GM12878 (cell line): ENCODE measurements at regions not wholly inside any gene's neighbourhood (a gene's known extent, or its start where the extent isn't known, plus 50 kb on each side); places are given as distances from the start of the nearest gene placed in this dataset.

Experiments
- ATAC-seq: fragments of 200-7000 bp; cut with Tn5 transposase; 3 replicates; pipeline ENCODE4 v1.9.1; 2020; ENCODE audit warnings: mild to moderate bottlenecking, moderate library complexity
- BruUV-seq: library from RNA; stranded (reverse); fragments of 400-500 nt; replicated peaks from 2 replicates; lab custom pipeline; 2021; lab: Mats Ljungman, UMichigan
- CTCF ChIA-PET: fragments of 300-600 bp; sonication (Branson Sonifier 250); formaldehyde crosslinking; extraction: SDS; loops from one replicate; lab custom pipeline; 2021; ENCODE audit warnings: inconsistent platforms; lab: Yijun Ruan, JAX
- POLR2A ChIA-PET: fragments of 350-600 bp; formaldehyde crosslinking; extraction: SDS; loops from one replicate; lab custom pipeline; 2021; ENCODE audit warnings: inconsistent platforms; lab: Charles Lee
- RAD21 ChIA-PET: fragments of 300-600 bp; sonication (Branson Sonifier 250); formaldehyde crosslinking; loops from one replicate; lab custom pipeline; 2023; ENCODE audit warnings: antibody characterized with exemption; ENCODE audit not compliant: unreplicated experiment; lab: Charles Lee
- SMC1A ChIA-PET: fragments of 300-600 bp; sonication (Branson Sonifier 250); formaldehyde crosslinking; loops from one replicate; lab custom pipeline; 2023; ENCODE audit not compliant: unreplicated experiment, uncharacterized antibody; lab: Charles Lee
- DNase-seq: peaks from one replicate; pipeline ENCODE4 v3.0.0-alpha.2; 2011; ENCODE audit warnings: low read depth, low spot score
- FAIRE-seq: peaks from 3 replicates; lab custom pipeline; 2011; peaks lifted over from hg19 to GRCh38; lab: Jason Lieb, UNC
- H2AFZ ChIP-seq: 2 replicates; pipeline ENCODE4 v1.6.0; 2011; ENCODE audit warnings: low read depth, low read length, control low read depth; ENCODE audit not compliant: control insufficient read depth
- H3K27ac ChIP-seq: 2 replicates; pipeline ENCODE4 v1.5.1; 2011; ENCODE audit warnings: control low read depth; ENCODE audit not compliant: control insufficient read depth, insufficient read depth
- H3K27me3 ChIP-seq, 2 experiments: replicated peaks in 1 of 2; 2 replicates each; pipeline versions ENCODE4 v1.6.0 to v1.6.1; 2011; ENCODE audit warnings: low read length in 1 of 2; ENCODE audit not compliant: control insufficient read depth in 2 of 2, insufficient read depth in 2 of 2
- H3K36me3 ChIP-seq, 2 experiments: 2 replicates each; pipeline ENCODE4 v1.5.1; 2011; ENCODE audit warnings: low read length in 1 of 2; ENCODE audit not compliant: control insufficient read depth in 2 of 2, insufficient read depth in 2 of 2
- H3K4me1 ChIP-seq: 2 replicates; pipeline ENCODE4 v1.6.1; 2011; ENCODE audit warnings: mild to moderate bottlenecking, low read length, moderate library complexity, mixed read lengths; ENCODE audit not compliant: control insufficient read depth, insufficient read depth
- H3K4me2 ChIP-seq: 2 replicates; pipeline ENCODE4 v1.6.0; 2011; ENCODE audit warnings: control low read depth; ENCODE audit not compliant: control insufficient read depth, insufficient read depth
- H3K4me3 ChIP-seq: fragments of 200-600 bp; sonication (generic); 2 replicates; pipeline ENCODE4 v1.5.1; 2016
- H3K79me2 ChIP-seq: 2 replicates; pipeline ENCODE4 v1.6.0; 2011; ENCODE audit warnings: low read length; ENCODE audit not compliant: control insufficient read depth, insufficient read depth
- H3K9ac ChIP-seq: 2 replicates; pipeline ENCODE4 v1.8.0; 2011; ENCODE audit warnings: low read length, control low read depth, mixed read lengths; ENCODE audit not compliant: control insufficient read depth, insufficient read depth
- H3K9me3 ChIP-seq: replicated peaks from 3 replicates; pipeline ENCODE4 v1.5.1; 2011; ENCODE audit warnings: mild to moderate bottlenecking, low read length; ENCODE audit not compliant: control insufficient read depth, insufficient read depth
- H4K20me1 ChIP-seq: 2 replicates; pipeline ENCODE4 v1.6.0; 2011; ENCODE audit not compliant: control insufficient read depth, insufficient read depth
- BMI1 ChIP-seq: fragments of 450-650 bp; IDR thresholded peaks from 2 replicates; pipeline ENCODE4 v1.6.1; 2016; ENCODE audit warnings: mild to moderate bottlenecking, moderate library complexity, borderline replicate concordance
- CBFB ChIP-seq: IDR thresholded peaks from 2 replicates; pipeline ENCODE4 v1.6.1; 2016; ENCODE audit warnings: antibody characterized with exemption, low read depth
- CHD1 ChIP-seq: IDR thresholded peaks from 2 replicates; pipeline ENCODE4 v1.6.1; 2012; ENCODE audit warnings: low read depth, low read length, improper control_type of control experiment
- CTCF ChIP-seq, 3 experiments: IDR thresholded peaks in 2 of 3; conservative IDR thresholded peaks in 1 of 3; 2 replicates each; pipeline ENCODE4 v1.5.1; 2011; ENCODE audit warnings: low read depth in 3 of 3, low read length in 3 of 3, mild to moderate bottlenecking in 3 of 3, control low read depth in 2 of 3, moderate library complexity in 2 of 3, inconsistent platforms in 1 of 3, mixed read lengths in 1 of 3; ENCODE audit not compliant: control insufficient read depth in 2 of 3, insufficient read depth in 1 of 3; ENCODE audit errors: extremely low read depth in 1 of 3
- CUX1 ChIP-seq: IDR thresholded peaks from 2 replicates; pipeline ENCODE4 v1.6.1; 2012; ENCODE audit warnings: improper control_type of control experiment, low read depth, low read length; ENCODE audit not compliant: insufficient replicate concordance
- FOXM1 ChIP-seq: IDR thresholded peaks from 2 replicates; pipeline ENCODE4 v1.6.1; 2012; ENCODE audit warnings: low read depth, mild to moderate bottlenecking, inconsistent platforms, low read length, moderate library complexity
- HDAC2 ChIP-seq: fragments of 200-600 bp; sonication (generic); IDR thresholded peaks from 2 replicates; pipeline ENCODE4 v1.6.1; 2017
- MLLT1 ChIP-seq: fragments of 450-650 bp; IDR thresholded peaks from 2 replicates; pipeline ENCODE4 v1.6.1; 2016; ENCODE audit warnings: mild to moderate bottlenecking
- NFYB ChIP-seq: IDR thresholded peaks from 2 replicates; pipeline ENCODE4 v1.6.1; 2011; ENCODE audit warnings: low read depth, mild to moderate bottlenecking, low read length, improper control_type of control experiment, moderate library complexity; ENCODE audit not compliant: insufficient read depth
- NR2C1 ChIP-seq: fragments of 450-650 bp; IDR thresholded peaks from 2 replicates; pipeline ENCODE4 v1.6.1; 2017; ENCODE audit warnings: antibody characterized with exemption, mild to moderate bottlenecking, moderate library complexity
- RAD21 ChIP-seq: IDR thresholded peaks from 2 replicates; pipeline ENCODE4 v1.6.1; 2011; ENCODE audit warnings: mild to moderate bottlenecking, low read depth, low read length, moderate library complexity; ENCODE audit not compliant: insufficient read depth
- RELB ChIP-seq: fragments of 450-650 bp; IDR thresholded peaks from 2 replicates; pipeline ENCODE4 v1.6.1; 2017; ENCODE audit warnings: low read depth, mild to moderate bottlenecking, moderate library complexity
- SMARCA5 ChIP-seq: fragments of 450-650 bp; IDR thresholded peaks from 2 replicates; pipeline ENCODE4 v1.6.1; 2017; ENCODE audit warnings: mild to moderate bottlenecking
- TCF3 ChIP-seq: IDR thresholded peaks from 2 replicates; pipeline ENCODE4 v1.6.1; 2012; ENCODE audit warnings: low read depth, mild to moderate bottlenecking, low read length, borderline replicate concordance; ENCODE audit not compliant: insufficient read depth
- ZNF622 ChIP-seq: fragments of 450-650 bp; IDR thresholded peaks from 2 replicates; pipeline ENCODE4 v1.6.1; 2017; ENCODE audit warnings: mild to moderate bottlenecking, inconsistent platforms
- WGBS: methylation state at CpG from one replicate; pipeline ENCODE4 v1.1.6; 2016; ENCODE audit warnings: low lambda C conversion rate; ENCODE audit not compliant: insufficient replicate concordance, insufficient coverage; ENCODE audit errors: missing lambda C conversion rate; 5-methylcytosine and 5-hydroxymethylcytosine counted together
- in situ Hi-C: fragments of 300-500 bp; cut with MboI; formaldehyde crosslinking; loops from 9 replicates; pipeline ENCODE4 v1.14.3; 2018; ENCODE audit warnings: mixed read lengths
- intact Hi-C: fragments of 100-400 bp; cut with micrococcal nuclease; formaldehyde crosslinking; loops from one replicate; pipeline ENCODE4 v1.14.2; 2022; ENCODE audit not compliant: unreplicated experiment

GRCh38 chr13:106873810-106874209, 305.9 kb upstream of the ARGLU1 start:
- Histone ChIP-seq H3K79me2 (no peaks in the 10 kb centered on the region), H2AFZ (no peak overlapping the region), H3K4me3 (no peak overlapping the region), H3K36me3 (no peaks in the 10 kb centered on the region), H3K4me1 (no peaks in the 10 kb centered on the region), H3K27me3 (no peaks in the 10 kb centered on the region), H3K9ac (no peak overlapping the region), H4K20me1 (no peaks in the 10 kb centered on the region), H3K9me3 (no peaks in the 10 kb centered on the region), H3K27ac (no peak overlapping the region), H3K4me2 (no peak overlapping the region)
- no peak for ATAC-seq
- FAIRE-seq, result no peak
- ChIA-PET SMC1A (no interaction called here), POLR2A (no interaction called here), RAD21 (no interaction called here), CTCF (no interaction called here)
- intact Hi-C loops, result no loop called here
- no peak for DNase-seq
- BruUV-seq, result no TSS peak
- in situ Hi-C loops, result no loop called here
- 0% methylated on average over 1 of the region's 1 CpG for WGBS
- TF ChIP-seq NR2C1 (no peak), TCF3 (no peak), FOXM1 (no peak), CBFB (no peak), RAD21 (no peak), MLLT1 (no peak), RELB (no peak), CHD1 (no peak), CTCF (IDR thresholded peaks at IDR 0.05 in 2 of 3, conservative IDR thresholded peaks at IDR 0.05 in 1 of 3; ENCODE audit: control insufficient read depth in 2 of 3, extremely low read depth in 1 of 3, insufficient read depth in 1 of 3, low read depth in 3 of 3, low read length in 3 of 3) (no peak), CUX1 (no peak), ZNF622 (no peak), HDAC2 (no peak), BMI1 (no peak), NFYB (no peak), SMARCA5 (no peak)
